HG02885 (cell line): ENCODE measurements at regions not wholly inside any gene's neighbourhood (a gene's known extent, or its start where the extent isn't known, plus 50 kb on each side); places are given as distances from the start of the nearest gene placed in this dataset.

ENCODE experiments used
- ATAC-seq: cut with Tn5 transposase; IDR thresholded peaks from one replicate; pipeline ENCODE4 v1.9.1; 2021; ENCODE audit warnings: mild to moderate bottlenecking; ENCODE audit not compliant: unreplicated experiment, poor library complexity

- ATAC-seq: no peak
Observed at GRCh38 chr13:110773480-110773879, 60.0 kb downstream of the ING1 start.

GRCh38 chr13:110774051-110774450 is 60.6 kb downstream of the ING1 start:
- ATAC-seq: no peak

GRCh38 chr13:110774490-110774889 is 61.0 kb downstream of the ING1 start:
- ATAC-seq: no peak

GRCh38 chr13:110775576-110775975 is 62.1 kb downstream of the ING1 start:
- ATAC-seq: no peak

GRCh38 chr13:110777251-110777820 is 63.8 kb downstream of the ING1 start:
- no peak for ATAC-seq

GRCh38 chr13:110779022-110779421 is 65.5 kb downstream of the ING1 start:
- ATAC-seq: no peak

GRCh38 chr13:110780422-110780821 is 66.9 kb downstream of the ING1 start:
- no peak for ATAC-seq

- no peak for ATAC-seq
Observed at GRCh38 chr13:110782185-110782584, 68.7 kb downstream of the ING1 start.

- no peak for ATAC-seq
Observed at GRCh38 chr13:110784704-110785103, 71.2 kb downstream of the ING1 start.

- no peak for ATAC-seq
Observed at GRCh38 chr13:110788778-110789177, 75.3 kb downstream of the ING1 start.

- ATAC-seq: no peak
Observed at GRCh38 chr13:110789871-110790270, 76.4 kb downstream of the ING1 start.

- no peak for ATAC-seq
Observed at GRCh38 chr13:110790371-110790770, 76.9 kb downstream of the ING1 start.

- no peak for ATAC-seq
Observed at GRCh38 chr13:110794209-110794608, 80.7 kb downstream of the ING1 start.

GRCh38 chr13:110797230-110797877 is 83.9 kb downstream of the ING1 start:
- no peak for ATAC-seq

GRCh38 chr13:110798081-110798994 is 84.8 kb downstream of the ING1 start:
- ATAC-seq: no peak

- ATAC-seq: no peak
Observed at GRCh38 chr13:110799246-110800236, 86.0 kb downstream of the ING1 start.

GRCh38 chr13:110801044-110801443 is 87.5 kb downstream of the ING1 start:
- ATAC-seq: peak; percentile 85

- no peak for ATAC-seq
Observed at GRCh38 chr13:110802260-110802659, 88.8 kb downstream of the ING1 start.

- no peak for ATAC-seq
Observed at GRCh38 chr13:110806636-110807035, 93.1 kb downstream of the ING1 start.

GRCh38 chr13:110807546-110807945 is 94.0 kb downstream of the ING1 start:
- ATAC-seq: no peak
